ENCODE measurements at regions not wholly inside any gene's neighbourhood (a gene's known extent, or its start where the extent isn't known, plus 50 kb on each side); places are given as distances from the start of the nearest gene placed in this dataset.
A peak's percentile ranks its signal among the peaks of the same experiment; 100 is the strongest.

DNA sequence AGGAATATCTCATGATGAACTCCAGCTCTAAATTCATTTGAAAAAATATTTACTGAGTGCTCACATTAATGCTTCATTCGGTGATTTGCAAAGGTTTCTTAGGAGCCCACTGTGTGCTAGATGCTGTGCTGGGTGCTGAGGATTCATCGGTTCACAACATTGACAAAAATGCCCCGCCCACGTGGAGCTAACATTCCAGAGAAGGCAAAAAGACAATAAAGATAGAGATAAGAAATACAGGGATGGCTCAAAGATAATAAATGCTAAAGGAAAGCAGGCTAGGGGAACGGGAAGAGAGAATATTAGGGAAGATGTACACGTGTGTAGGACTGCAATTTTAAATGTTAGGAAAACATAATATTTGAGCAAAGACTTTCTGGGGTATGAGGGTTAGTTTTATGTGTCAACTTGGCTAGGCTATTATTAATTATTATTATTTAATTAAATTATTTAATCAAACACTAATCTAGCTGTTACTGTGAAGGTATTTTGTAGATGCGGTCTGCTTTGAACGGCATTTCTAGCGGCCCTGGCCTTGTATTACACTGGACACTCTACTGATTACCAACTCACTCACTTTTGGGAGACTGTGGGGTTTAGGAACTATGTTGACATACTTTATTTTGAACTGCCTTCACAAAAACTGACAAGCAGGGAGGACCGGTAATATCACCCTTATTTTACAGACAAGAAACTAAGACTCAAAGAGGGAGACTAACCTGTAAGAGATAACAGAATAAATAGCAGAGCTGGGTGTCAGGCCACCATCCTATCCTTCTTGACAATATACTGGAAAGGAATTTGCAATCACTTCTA, 61.9 kb upstream of the IRF2 start:
- Histone ChIP-seq H3K79me2 (ENCODE audit: insufficient read depth, low read length) (peaks cover 8% of the 10 kb centered on the region), H4K20me1 (ENCODE audit: insufficient read depth, low read length) (no peaks in the 10 kb centered on the region), H3K27me3 (ENCODE audit: control insufficient read depth in 2 of 2, insufficient read depth in 2 of 2, low read length in 2 of 2) (no peaks in the 10 kb centered on the region), H3K9ac (ENCODE audit: insufficient read depth, low read length, poor library complexity, severe bottlenecking) (peak overlapping the region; percentile 92), H2AFZ (ENCODE audit: insufficient read depth, low read depth, low read length, poor library complexity, severe bottlenecking) (peak overlapping the region; percentile 71), H3K27ac (ENCODE audit: low read depth in 1 of 2, low read length in 2 of 2) (peak overlapping the region in 1 of 2 donors; percentile 99), H3K4me2 (replicated peaks; ENCODE audit: extremely low read depth, low read length, poor library complexity, severe bottlenecking) (peak overlapping the region; percentile 71), H3K4me1 (ENCODE audit: control insufficient read depth in 1 of 2, insufficient read depth in 2 of 2, low read length in 2 of 2) (peaks cover 30 to 36% of the 10 kb centered on the region in 2 donors), H3K9me3 (replicated peaks in 1 of 2; ENCODE audit: control insufficient read depth in 1 of 2, insufficient read depth in 1 of 2, low read length in 2 of 2) (no peaks in the 10 kb centered on the region), H3K36me3 (replicated peaks in 1 of 2; ENCODE audit: control insufficient read depth in 1 of 2, insufficient read depth in 2 of 2, low read length in 2 of 2) (no peaks in the 10 kb centered on the region), H3K4me3 (replicated peaks in 1 of 3; ENCODE audit: low read depth in 2 of 3, low read length in 3 of 3) (peak overlapping the region; percentile 79 to 96 (median 79))
- intact Hi-C loops (cut with micrococcal nuclease), result loop anchor here (2.0 to 10.0 kb wide), 3 partner anchors 61 to 121 kb away; partner anchors contain the start of gene IRF2 (in 1 of the 2)
- peaks cover 0 to 5% (median 3%) of the 10 kb centered on the region in 3 donors for H3K27me3 Mint-ChIP-seq (ENCODE audit: low read depth in 3 of 3)
- H3K27ac Mint-ChIP-seq, result peak overlapping the region; percentile 99 to 100 (median 100)
- peaks cover 0 to 4% of the 10 kb centered on the region in 2 donors for H3K36me3 Mint-ChIP-seq
- 60% methylated on average over 3 of the region's 10 CpGs for WGBS (ENCODE audit: insufficient coverage)
- TF ChIP-seq, protein P1, sequence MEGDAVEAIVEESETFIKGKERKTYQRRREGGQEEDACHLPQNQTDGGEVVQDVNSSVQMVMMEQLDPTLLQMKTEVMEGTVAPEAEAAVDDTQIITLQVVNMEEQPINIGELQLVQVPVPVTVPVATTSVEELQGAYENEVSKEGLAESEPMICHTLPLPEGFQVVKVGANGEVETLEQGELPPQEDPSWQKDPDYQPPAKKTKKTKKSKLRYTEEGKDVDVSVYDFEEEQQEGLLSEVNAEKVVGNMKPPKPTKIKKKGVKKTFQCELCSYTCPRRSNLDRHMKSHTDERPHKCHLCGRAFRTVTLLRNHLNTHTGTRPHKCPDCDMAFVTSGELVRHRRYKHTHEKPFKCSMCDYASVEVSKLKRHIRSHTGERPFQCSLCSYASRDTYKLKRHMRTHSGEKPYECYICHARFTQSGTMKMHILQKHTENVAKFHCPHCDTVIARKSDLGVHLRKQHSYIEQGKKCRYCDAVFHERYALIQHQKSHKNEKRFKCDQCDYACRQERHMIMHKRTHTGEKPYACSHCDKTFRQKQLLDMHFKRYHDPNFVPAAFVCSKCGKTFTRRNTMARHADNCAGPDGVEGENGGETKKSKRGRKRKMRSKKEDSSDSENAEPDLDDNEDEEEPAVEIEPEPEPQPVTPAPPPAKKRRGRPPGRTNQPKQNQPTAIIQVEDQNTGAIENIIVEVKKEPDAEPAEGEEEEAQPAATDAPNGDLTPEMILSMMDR (IDR thresholded peaks at IDR 0.05), result no peak
- no peaks in the 10 kb centered on the region for H3K9me3 Mint-ChIP-seq
- H3K4me3 Mint-ChIP-seq, result peak overlapping the region; percentile 89 to 93
- peaks cover 46% of the 10 kb centered on the region for H3K4me1 Mint-ChIP-seq
- DNase-seq, result peak in 1 of 3 donors; percentile 3

DNA sequence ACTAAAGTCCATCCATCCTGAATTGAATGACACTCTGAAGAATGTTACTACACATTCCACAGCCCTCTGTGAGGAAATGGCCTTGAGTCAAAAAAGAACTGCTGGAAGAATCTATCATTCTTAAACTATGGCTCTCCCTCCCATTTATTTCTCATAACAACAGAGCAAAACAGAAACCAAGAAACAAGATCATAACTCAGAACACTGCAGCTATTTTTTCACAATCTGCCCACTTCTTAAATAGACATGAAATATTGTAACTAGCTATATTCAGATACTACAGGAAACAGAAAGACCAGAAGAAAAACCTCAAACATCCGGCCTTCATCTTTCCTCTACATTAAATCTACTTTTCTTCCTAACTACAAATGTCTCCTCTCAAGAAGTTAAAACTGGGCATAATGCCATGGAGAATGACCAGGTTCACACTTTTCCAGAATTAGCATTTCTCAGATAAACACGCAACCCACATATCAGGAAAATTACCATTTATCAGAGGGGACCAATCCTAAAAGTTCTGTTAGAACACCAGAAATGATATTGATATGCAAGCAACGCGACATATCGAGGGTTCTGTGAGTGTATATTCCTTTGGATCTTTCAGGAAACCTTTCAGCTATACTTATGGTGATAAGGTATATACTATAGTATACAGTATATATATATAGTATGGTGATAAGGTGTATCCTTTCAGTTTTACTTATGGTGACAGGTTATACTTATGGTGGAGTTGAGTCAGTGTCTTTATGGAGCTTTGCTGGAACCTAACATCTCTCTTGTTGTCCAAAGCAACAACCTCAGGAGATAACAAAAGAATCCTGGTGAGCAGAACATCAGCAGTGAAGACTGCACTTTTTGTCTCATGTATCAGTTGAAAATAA, 60.4 kb upstream of the IRF2 start:
- peaks cover 8% of the 10 kb centered on the region for H3K79me2 ChIP-seq (ENCODE audit: insufficient read depth, low read length)
- H3K36me3 ChIP-seq (replicated peaks in 1 of 2; ENCODE audit: control insufficient read depth in 1 of 2, insufficient read depth in 2 of 2, low read length in 2 of 2), result no peaks in the 10 kb centered on the region
- H3K27me3 ChIP-seq (ENCODE audit: control insufficient read depth in 2 of 2, insufficient read depth in 2 of 2, low read length in 2 of 2), result no peaks in the 10 kb centered on the region
- peaks cover 30 to 36% of the 10 kb centered on the region in 2 donors for H3K4me1 ChIP-seq (ENCODE audit: control insufficient read depth in 1 of 2, insufficient read depth in 2 of 2, low read length in 2 of 2)
- no CpG with 5 or more reads among the region's 5 CpGs for WGBS (ENCODE audit: insufficient coverage)
- H3K9me3 ChIP-seq (replicated peaks in 1 of 2; ENCODE audit: control insufficient read depth in 1 of 2, insufficient read depth in 1 of 2, low read length in 2 of 2), result no peaks in the 10 kb centered on the region
- Mint-ChIP-seq H3K9me3 (no peaks in the 10 kb centered on the region), H3K4me1 (peaks cover 48% of the 10 kb centered on the region), H3K27ac (peak overlapping the region; percentile 37 to 96 (median 69)), H3K36me3 (peaks cover 0 to 4% of the 10 kb centered on the region in 2 donors), H3K4me3 (peak overlapping the region; percentile 56 to 67), H3K27me3 (ENCODE audit: low read depth in 3 of 3) (peaks cover 0 to 3% (median 2%) of the 10 kb centered on the region in 3 donors)
- peak in 1 of 3 donors; percentile 22 for DNase-seq
- peak overlapping the region in 1 of 3 experiments; percentile 22 for H3K4me3 ChIP-seq (replicated peaks in 1 of 3; ENCODE audit: low read depth in 2 of 3, low read length in 3 of 3)
- no peaks in the 10 kb centered on the region for H4K20me1 ChIP-seq (ENCODE audit: insufficient read depth, low read length)
- H3K4me2 ChIP-seq (replicated peaks; ENCODE audit: extremely low read depth, low read length, poor library complexity, severe bottlenecking), result peak overlapping the region; percentile 33
- intact Hi-C loops (cut with micrococcal nuclease), result loop anchor here in 1 of 2 donors (10.0 kb wide), 1 partner anchor 120 kb away; no protein-coding TSS in a partner anchor
- H3K9ac ChIP-seq (ENCODE audit: insufficient read depth, low read length, poor library complexity, severe bottlenecking), result peak overlapping the region; percentile 2
- H2AFZ ChIP-seq (ENCODE audit: insufficient read depth, low read depth, low read length, poor library complexity, severe bottlenecking), result no peak overlapping the region
- TF ChIP-seq, protein P1 (IDR thresholded peaks at IDR 0.05), result no peak
- H3K27ac ChIP-seq (ENCODE audit: low read depth in 1 of 2, low read length in 2 of 2), result peak overlapping the region in 1 of 2 donors; percentile 35
